ENCODE measurements at regions not wholly inside any gene's neighbourhood (a gene's known extent, or its start where the extent isn't known, plus 50 kb on each side); places are given as distances from the start of the nearest gene placed in this dataset.

DNA sequence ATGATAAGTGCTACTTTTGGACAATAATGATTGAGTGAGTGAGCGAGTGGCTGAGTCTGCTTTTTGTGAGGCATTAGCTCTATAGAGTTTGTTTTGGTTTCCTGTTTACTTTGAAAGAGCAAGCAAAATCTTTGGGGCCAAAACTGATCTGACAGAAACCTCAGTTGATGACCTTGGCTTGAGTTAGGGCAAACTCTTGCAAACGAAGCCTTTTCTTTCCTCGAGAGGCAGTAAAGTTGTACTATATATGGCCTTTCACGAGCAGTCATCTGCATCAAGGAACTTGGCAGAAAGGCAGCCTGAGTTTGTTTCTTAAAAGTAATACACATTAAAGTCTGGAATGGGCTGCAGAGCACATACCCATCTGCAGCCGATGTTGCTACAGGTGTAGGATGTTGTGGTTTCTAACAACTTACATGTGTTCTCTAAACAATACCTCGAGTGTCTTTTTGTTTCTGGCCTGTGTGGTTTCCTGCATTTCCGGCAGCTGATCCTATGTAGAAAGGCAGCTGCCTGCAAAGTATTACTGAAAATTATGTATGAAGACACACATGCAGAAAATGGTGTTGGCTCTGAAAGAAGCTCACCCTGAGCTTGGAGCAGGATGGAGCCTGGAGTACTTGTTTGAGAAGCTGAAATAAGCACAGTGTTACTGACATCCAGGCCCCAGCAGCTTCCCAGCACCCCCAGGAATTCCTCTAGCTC lies 60.8 kb downstream of the FOXD1 start:
- TF ChIP-seq, protein P1, sequence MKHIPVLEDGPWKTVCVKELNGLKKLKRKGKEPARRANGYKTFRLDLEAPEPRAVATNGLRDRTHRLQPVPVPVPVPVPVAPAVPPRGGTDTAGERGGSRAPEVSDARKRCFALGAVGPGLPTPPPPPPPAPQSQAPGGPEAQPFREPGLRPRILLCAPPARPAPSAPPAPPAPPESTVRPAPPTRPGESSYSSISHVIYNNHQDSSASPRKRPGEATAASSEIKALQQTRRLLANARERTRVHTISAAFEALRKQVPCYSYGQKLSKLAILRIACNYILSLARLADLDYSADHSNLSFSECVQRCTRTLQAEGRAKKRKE (CRISPR knock-in tag; IDR thresholded peaks at IDR 0.05; ENCODE audit: low read depth), result no peak
- TF ChIP-seq GATA3 (IDR thresholded peaks at IDR 0.05; ENCODE audit: borderline replicate concordance), result no peak
- TF ChIP-seq, protein P2, sequence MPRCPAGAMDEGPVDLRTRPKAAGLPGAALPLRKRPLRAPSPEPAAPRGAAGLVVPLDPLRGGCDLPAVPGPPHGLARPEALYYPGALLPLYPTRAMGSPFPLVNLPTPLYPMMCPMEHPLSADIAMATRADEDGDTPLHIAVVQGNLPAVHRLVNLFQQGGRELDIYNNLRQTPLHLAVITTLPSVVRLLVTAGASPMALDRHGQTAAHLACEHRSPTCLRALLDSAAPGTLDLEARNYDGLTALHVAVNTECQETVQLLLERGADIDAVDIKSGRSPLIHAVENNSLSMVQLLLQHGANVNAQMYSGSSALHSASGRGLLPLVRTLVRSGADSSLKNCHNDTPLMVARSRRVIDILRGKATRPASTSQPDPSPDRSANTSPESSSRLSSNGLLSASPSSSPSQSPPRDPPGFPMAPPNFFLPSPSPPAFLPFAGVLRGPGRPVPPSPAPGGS (IDR thresholded peaks at IDR 0.05), result no peak
- TF ChIP-seq CBX2 (IDR thresholded peaks at IDR 0.05; ENCODE audit: borderline replicate concordance, low read depth), result no peak
- no peak for TF ChIP-seq CBX8 (IDR thresholded peaks at IDR 0.05)
- no peak for TF ChIP-seq SMC3 (IDR thresholded peaks at IDR 0.05)
- TF ChIP-seq, protein P3, sequence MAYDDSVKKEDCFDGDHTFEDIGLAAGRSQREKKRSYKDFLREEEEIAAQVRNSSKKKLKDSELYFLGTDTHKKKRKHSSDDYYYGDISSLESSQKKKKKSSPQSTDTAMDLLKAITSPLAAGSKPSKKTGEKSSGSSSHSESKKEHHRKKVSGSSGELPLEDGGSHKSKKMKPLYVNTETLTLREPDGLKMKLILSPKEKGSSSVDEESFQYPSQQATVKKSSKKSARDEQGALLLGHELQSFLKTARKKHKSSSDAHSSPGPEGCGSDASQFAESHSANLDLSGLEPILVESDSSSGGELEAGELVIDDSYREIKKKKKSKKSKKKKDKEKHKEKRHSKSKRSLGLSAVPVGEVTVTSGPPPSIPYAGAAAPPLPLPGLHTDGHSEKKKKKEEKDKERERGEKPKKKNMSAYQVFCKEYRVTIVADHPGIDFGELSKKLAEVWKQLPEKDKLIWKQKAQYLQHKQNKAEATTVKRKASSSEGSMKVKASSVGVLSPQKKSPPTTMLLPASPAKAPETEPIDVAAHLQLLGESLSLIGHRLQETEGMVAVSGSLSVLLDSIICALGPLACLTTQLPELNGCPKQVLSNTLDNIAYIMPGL (CRISPR knock-in tag; IDR thresholded peaks at IDR 0.05; ENCODE audit: borderline replicate concordance), result no peak
- TF ChIP-seq, protein P4, sequence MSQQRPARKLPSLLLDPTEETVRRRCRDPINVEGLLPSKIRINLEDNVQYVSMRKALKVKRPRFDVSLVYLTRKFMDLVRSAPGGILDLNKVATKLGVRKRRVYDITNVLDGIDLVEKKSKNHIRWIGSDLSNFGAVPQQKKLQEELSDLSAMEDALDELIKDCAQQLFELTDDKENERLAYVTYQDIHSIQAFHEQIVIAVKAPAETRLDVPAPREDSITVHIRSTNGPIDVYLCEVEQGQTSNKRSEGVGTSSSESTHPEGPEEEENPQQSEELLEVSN (IDR thresholded peaks at IDR 0.05; ENCODE audit: borderline replicate concordance, low read depth), result no peak
- no peak for TF ChIP-seq ESRRA (IDR thresholded peaks at IDR 0.05; ENCODE audit: borderline replicate concordance, low read length)
- no peak for TF ChIP-seq NPAS2 (CRISPR knock-in tag; IDR thresholded peaks at IDR 0.05; ENCODE audit: borderline replicate concordance)
- TF ChIP-seq HOXA7 (CRISPR knock-in tag; IDR thresholded peaks at IDR 0.05), result no peak
- TF ChIP-seq ZC3H11A (IDR thresholded peaks at IDR 0.05), result no peak
- no peak for TF ChIP-seq ZNF302 (CRISPR knock-in tag; IDR thresholded peaks at IDR 0.05)
- no peak for TF ChIP-seq POLR2AphosphoS2 (conservative IDR thresholded peaks at IDR 0.05; ENCODE audit: low read length)
- no peak for TF ChIP-seq MYC (IDR thresholded peaks at IDR 0.05; ENCODE audit: borderline replicate concordance, low read length)
- ATAC-seq, result no peak

DNA sequence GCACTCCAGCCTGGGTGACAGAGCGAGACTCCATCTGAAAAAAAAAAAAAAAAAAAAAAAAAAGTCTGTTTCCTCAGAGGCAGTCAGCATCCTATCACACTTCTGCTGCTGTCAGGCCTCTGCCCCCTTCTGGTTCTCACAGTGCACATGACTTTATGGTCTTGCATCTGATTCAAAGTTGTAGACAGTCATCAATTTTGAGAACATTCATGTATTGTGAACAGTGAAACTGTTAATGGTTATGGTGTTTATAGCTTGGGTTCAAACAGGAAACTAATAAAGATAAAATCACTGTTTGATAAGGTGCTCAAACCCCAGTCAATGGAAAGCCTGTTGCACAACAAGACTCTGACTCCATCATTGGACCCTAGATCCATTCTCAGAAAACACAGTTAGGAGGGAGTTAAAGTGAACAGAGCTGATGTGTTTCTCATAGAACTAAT lies 61.4 kb downstream of the FOXD1 start:
- Histone ChIP-seq H3K4me3 (no peak overlapping the region), H3K9me3 (peaks cover 26% of the 10 kb centered on the region), H3K27ac (no peak overlapping the region), H3K4me2 (no peak overlapping the region), H3K4me1 (no peaks in the 10 kb centered on the region)
- ATAC-seq, result no peak
- CTCF ChIA-PET, result interaction anchor here (0.7 to 1.6 kb wide), 4 partner anchors 11 to 171 kb away, joined by 3 to 9 read pairs (median 6); no protein-coding TSS in a partner anchor
- POLR2A ChIA-PET, result no interaction called here
- WGBS (ENCODE audit: missing lambda C conversion rate), result 85% methylated on average over 1 of the region's 1 CpG
- no peak for DNase-seq (ENCODE audit: low read depth in 1 of 2, low spot score in 1 of 2)
- no peak for FAIRE-seq
- TF ChIP-seq NFE2L2 (conservative IDR thresholded peaks at IDR 0.05; ENCODE audit: low read length) (no peak), EHF (CRISPR knock-in tag; IDR thresholded peaks at IDR 0.05) (no peak), RFX5 (IDR thresholded peaks at IDR 0.05) (no peak), BHLHE40 (IDR thresholded peaks at IDR 0.05; ENCODE audit: low read depth, low read length) (no peak), HEYL (CRISPR knock-in tag; IDR thresholded peaks at IDR 0.05) (no peak), MAFK (IDR thresholded peaks at IDR 0.05; ENCODE audit: partially characterized antibody) (no peak), KDM5A (IDR thresholded peaks at IDR 0.05) (no peak), FOXS1 (CRISPR knock-in tag; IDR thresholded peaks at IDR 0.05) (no peak)
- TF ChIP-seq, protein P5, sequence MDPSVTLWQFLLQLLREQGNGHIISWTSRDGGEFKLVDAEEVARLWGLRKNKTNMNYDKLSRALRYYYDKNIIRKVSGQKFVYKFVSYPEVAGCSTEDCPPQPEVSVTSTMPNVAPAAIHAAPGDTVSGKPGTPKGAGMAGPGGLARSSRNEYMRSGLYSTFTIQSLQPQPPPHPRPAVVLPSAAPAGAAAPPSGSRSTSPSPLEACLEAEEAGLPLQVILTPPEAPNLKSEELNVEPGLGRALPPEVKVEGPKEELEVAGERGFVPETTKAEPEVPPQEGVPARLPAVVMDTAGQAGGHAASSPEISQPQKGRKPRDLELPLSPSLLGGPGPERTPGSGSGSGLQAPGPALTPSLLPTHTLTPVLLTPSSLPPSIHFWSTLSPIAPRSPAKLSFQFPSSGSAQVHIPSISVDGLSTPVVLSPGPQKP (IDR thresholded peaks at IDR 0.05; ENCODE audit: low read depth, low read length), result no peak
- TF ChIP-seq, protein P6, sequence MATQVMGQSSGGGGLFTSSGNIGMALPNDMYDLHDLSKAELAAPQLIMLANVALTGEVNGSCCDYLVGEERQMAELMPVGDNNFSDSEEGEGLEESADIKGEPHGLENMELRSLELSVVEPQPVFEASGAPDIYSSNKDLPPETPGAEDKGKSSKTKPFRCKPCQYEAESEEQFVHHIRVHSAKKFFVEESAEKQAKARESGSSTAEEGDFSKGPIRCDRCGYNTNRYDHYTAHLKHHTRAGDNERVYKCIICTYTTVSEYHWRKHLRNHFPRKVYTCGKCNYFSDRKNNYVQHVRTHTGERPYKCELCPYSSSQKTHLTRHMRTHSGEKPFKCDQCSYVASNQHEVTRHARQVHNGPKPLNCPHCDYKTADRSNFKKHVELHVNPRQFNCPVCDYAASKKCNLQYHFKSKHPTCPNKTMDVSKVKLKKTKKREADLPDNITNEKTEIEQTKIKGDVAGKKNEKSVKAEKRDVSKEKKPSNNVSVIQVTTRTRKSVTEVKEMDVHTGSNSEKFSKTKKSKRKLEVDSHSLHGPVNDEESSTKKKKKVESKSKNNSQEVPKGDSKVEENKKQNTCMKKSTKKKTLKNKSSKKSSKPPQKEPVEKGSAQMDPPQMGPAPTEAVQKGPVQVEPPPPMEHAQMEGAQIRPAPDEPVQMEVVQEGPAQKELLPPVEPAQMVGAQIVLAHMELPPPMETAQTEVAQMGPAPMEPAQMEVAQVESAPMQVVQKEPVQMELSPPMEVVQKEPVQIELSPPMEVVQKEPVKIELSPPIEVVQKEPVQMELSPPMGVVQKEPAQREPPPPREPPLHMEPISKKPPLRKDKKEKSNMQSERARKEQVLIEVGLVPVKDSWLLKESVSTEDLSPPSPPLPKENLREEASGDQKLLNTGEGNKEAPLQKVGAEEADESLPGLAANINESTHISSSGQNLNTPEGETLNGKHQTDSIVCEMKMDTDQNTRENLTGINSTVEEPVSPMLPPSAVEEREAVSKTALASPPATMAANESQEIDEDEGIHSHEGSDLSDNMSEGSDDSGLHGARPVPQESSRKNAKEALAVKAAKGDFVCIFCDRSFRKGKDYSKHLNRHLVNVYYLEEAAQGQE (IDR thresholded peaks at IDR 0.05), result no peak

More for the DNA sequence above, 60.8 kb downstream of the FOXD1 start:
- CTCF ChIA-PET, result interaction anchor here (0.6 to 1.6 kb wide), 4 partner anchors 10 to 1051 kb away, joined by 3 to 9 read pairs (median 6); no protein-coding TSS in a partner anchor
- DNase-seq (ENCODE audit: low read depth in 1 of 2, low spot score in 1 of 2) (no peak), FAIRE-seq (no peak)
- no peak overlapping the region for H3K4me2 ChIP-seq
- H3K27ac ChIP-seq, result no peak overlapping the region
- POLR2A ChIA-PET, result no interaction called here
- WGBS (ENCODE audit: missing lambda C conversion rate), result 68% methylated on average over 7 of the region's 7 CpGs
- peaks cover 24% of the 10 kb centered on the region for H3K9me3 ChIP-seq
- no peak overlapping the region for H3K4me3 ChIP-seq
- H3K4me1 ChIP-seq, result no peaks in the 10 kb centered on the region

Data from A549 (cell line).